Caco-2 (cell line): ENCODE measurements at regions not wholly inside any gene's neighbourhood (a gene's known extent, or its start where the extent isn't known, plus 50 kb on each side); places are given as distances from the start of the nearest gene placed in this dataset.

Experiments
- BruUV-seq: library from RNA; stranded (reverse); fragments of 400-500 nt; replicated peaks from 2 replicates; lab custom pipeline; 2021; lab: Mats Ljungman, UMichigan
- CTCF ChIA-PET: fragments of 300-600 bp; sonication (Branson Sonifier 250); formaldehyde crosslinking; loops from one replicate; lab custom pipeline; 2022; ENCODE audit warnings: antibody characterized with exemption; lab: Charles Lee
- POLR2A ChIA-PET: fragments of 300-600 bp; sonication (Branson Sonifier 250); formaldehyde crosslinking; loops from one replicate; lab custom pipeline; 2022; ENCODE audit warnings: antibody characterized with exemption; lab: Charles Lee
- DNase-seq, 2 experiments: peaks; one replicate each; pipeline versions ENCODE4 v3.0.0 to v3.0.0-alpha.2; 2020 to 2022
- H3K27me3 ChIP-seq: replicated peaks from 2 replicates; pipeline ENCODE4 v1.6.0; 2011; ENCODE audit warnings: low read length; ENCODE audit not compliant: control insufficient read depth, insufficient read depth
- H3K36me3 ChIP-seq: 2 replicates; pipeline ENCODE4 v1.5.1; 2011; ENCODE audit warnings: low read length; ENCODE audit not compliant: control insufficient read depth, insufficient read depth
- H3K4me1 ChIP-seq: fragments of 250-450 bp; sonication (Bioruptor Pico); 2 replicates; pipeline ENCODE4 v1.5.1; 2020; ENCODE audit warnings: mild to moderate bottlenecking
- H3K4me3 ChIP-seq: 2 replicates; pipeline ENCODE4 v1.5.1; 2011; ENCODE audit warnings: low read depth, mild to moderate bottlenecking, control low read depth, low read length
- H3K9me3 ChIP-seq: fragments of 250-450 bp; sonication (Bioruptor Pico); 2 replicates; pipeline ENCODE4 v1.5.1; 2020; ENCODE audit warnings: mild to moderate bottlenecking, moderate library complexity
- H3K27ac Mint-ChIP-seq: one replicate; pipeline ENCODE4 v1.8.0; 2022; ENCODE audit warnings: mixed read lengths; ENCODE audit not compliant: unreplicated experiment
- H3K27me3 Mint-ChIP-seq: one replicate; pipeline ENCODE4 v1.8.0; 2022; ENCODE audit warnings: mixed read lengths; ENCODE audit not compliant: insufficient read depth, unreplicated experiment
- H3K36me3 Mint-ChIP-seq: one replicate; pipeline ENCODE4 v1.8.0; 2022; ENCODE audit warnings: mild to moderate bottlenecking, mixed read lengths; ENCODE audit not compliant: insufficient read depth, unreplicated experiment
- H3K4me1 Mint-ChIP-seq: one replicate; pipeline ENCODE4 v1.8.0; 2022; ENCODE audit warnings: low read depth, mixed read lengths; ENCODE audit not compliant: unreplicated experiment
- H3K4me3 Mint-ChIP-seq: one replicate; pipeline ENCODE4 v1.8.0; 2022; ENCODE audit warnings: mild to moderate bottlenecking, moderate library complexity, mixed read lengths; ENCODE audit not compliant: unreplicated experiment
- H3K9me3 Mint-ChIP-seq: one replicate; pipeline ENCODE4 v1.8.0; 2022; ENCODE audit warnings: mixed read lengths; ENCODE audit not compliant: unreplicated experiment
- CTCF ChIP-seq, 2 experiments: fragments of 200-600 bp in 1 of 2; IDR thresholded peaks; 1 replicate in 1 of 2; 2 replicates in 1 of 2; pipeline versions ENCODE4 v1.5.1 to v1.8.0; 2011 to 2022; ENCODE audit warnings: antibody characterized with exemption in 1 of 2, control low read depth in 1 of 2, inconsistent platforms in 1 of 2, low read depth in 1 of 2, low read length in 1 of 2, mild to moderate bottlenecking in 1 of 2, moderate library complexity in 1 of 2; ENCODE audit not compliant: insufficient read depth in 1 of 2, severe bottlenecking in 1 of 2, unreplicated experiment in 1 of 2
- intact Hi-C: fragments of 100-400 bp; cut with micrococcal nuclease; formaldehyde crosslinking; loops from one replicate; pipeline ENCODE4 v1.10.0; 2022; ENCODE audit not compliant: unreplicated experiment

- H3K36me3 ChIP-seq, result no peaks in the 10 kb centered on the region
- H3K4me3 ChIP-seq, result no peak overlapping the region
- no peaks in the 10 kb centered on the region for H3K36me3 Mint-ChIP-seq
- no TSS peak for BruUV-seq
- H3K9me3 ChIP-seq, result no peaks in the 10 kb centered on the region
- no peaks in the 10 kb centered on the region for H3K4me1 Mint-ChIP-seq
- peaks cover 9% of the 10 kb centered on the region for H3K9me3 Mint-ChIP-seq
- no peaks in the 10 kb centered on the region for H3K27me3 Mint-ChIP-seq
- no peak overlapping the region for H3K4me3 Mint-ChIP-seq
- CTCF ChIA-PET, result no interaction called here
- POLR2A ChIA-PET, result no interaction called here
- no peaks in the 10 kb centered on the region for H3K4me1 ChIP-seq
- DNase-seq, result no peak
- no peaks in the 10 kb centered on the region for H3K27me3 ChIP-seq
- TF ChIP-seq CTCF (IDR thresholded peaks at IDR 0.05; ENCODE audit: insufficient read depth in 1 of 2, low read depth in 1 of 2, low read length in 1 of 2, severe bottlenecking in 1 of 2, unreplicated experiment in 1 of 2), result no peak
- no peak overlapping the region for H3K27ac Mint-ChIP-seq
- intact Hi-C loops, result no loop called here
Observed at GRCh38 chr17:13671771-13672170, 70.0 kb upstream of the HS3ST3A1 start.

GRCh38 chr17:13678361-13678760 is 76.6 kb upstream of the HS3ST3A1 start:
- Mint-ChIP-seq H3K27ac (no peak overlapping the region), H3K36me3 (no peaks in the 10 kb centered on the region), H3K4me3 (no peak overlapping the region), H3K4me1 (no peaks in the 10 kb centered on the region), H3K27me3 (no peaks in the 10 kb centered on the region), H3K9me3 (peaks cover 9% of the 10 kb centered on the region)
- ChIA-PET POLR2A (no interaction called here), CTCF (no interaction called here)
- DNase-seq, result no peak
- H3K36me3 ChIP-seq, result no peaks in the 10 kb centered on the region
- intact Hi-C loops, result no loop called here
- no peaks in the 10 kb centered on the region for H3K4me1 ChIP-seq
- no TSS peak for BruUV-seq
- no peak for TF ChIP-seq CTCF (IDR thresholded peaks at IDR 0.05; ENCODE audit: insufficient read depth in 1 of 2, low read depth in 1 of 2, low read length in 1 of 2, severe bottlenecking in 1 of 2, unreplicated experiment in 1 of 2)
- H3K27me3 ChIP-seq, result no peaks in the 10 kb centered on the region
- H3K4me3 ChIP-seq, result no peak overlapping the region
- H3K9me3 ChIP-seq, result no peaks in the 10 kb centered on the region

GRCh38 chr17:13678841-13679240 is 77.1 kb upstream of the HS3ST3A1 start:
- H3K4me3 Mint-ChIP-seq, result no peak overlapping the region
- no peak for DNase-seq
- peaks cover 9% of the 10 kb centered on the region for H3K9me3 Mint-ChIP-seq
- intact Hi-C loops, result no loop called here
- Histone ChIP-seq H3K4me1 (no peaks in the 10 kb centered on the region), H3K4me3 (no peak overlapping the region), H3K9me3 (no peaks in the 10 kb centered on the region), H3K36me3 (no peaks in the 10 kb centered on the region), H3K27me3 (no peaks in the 10 kb centered on the region)
- no peak overlapping the region for H3K27ac Mint-ChIP-seq
- CTCF ChIA-PET, result no interaction called here
- H3K27me3 Mint-ChIP-seq, result no peaks in the 10 kb centered on the region
- no peak for TF ChIP-seq CTCF (IDR thresholded peaks at IDR 0.05; ENCODE audit: insufficient read depth in 1 of 2, low read depth in 1 of 2, low read length in 1 of 2, severe bottlenecking in 1 of 2, unreplicated experiment in 1 of 2)
- BruUV-seq, result no TSS peak
- POLR2A ChIA-PET, result no interaction called here
- no peaks in the 10 kb centered on the region for H3K36me3 Mint-ChIP-seq
- H3K4me1 Mint-ChIP-seq, result no peaks in the 10 kb centered on the region
